Muscle layer of colon (tissue), 2 donors: ENCODE measurements at regions not wholly inside any gene's neighbourhood (a gene's known extent, or its start where the extent isn't known, plus 50 kb on each side); places are given as distances from the start of the nearest gene placed in this dataset.
"Not testable (repeated sequence)": the region's sequence is repeated elsewhere in the genome, so short reads cannot be mapped to it uniquely, and the experiment has no call there.

Experiments
- H3K27ac ChIP-seq: one replicate; pipeline ENCODE4 v1.7.0; 2013; ENCODE audit warnings: low read depth, mild to moderate bottlenecking, low read length, moderate library complexity
- H3K27me3 ChIP-seq, 2 donors: one replicate each; pipeline ENCODE4 v1.7.0; 2013; ENCODE audit warnings: low read length in 2 of 2, mild to moderate bottlenecking in 2 of 2; ENCODE audit not compliant: insufficient read depth in 2 of 2, control insufficient read depth in 1 of 2
- H3K36me3 ChIP-seq: one replicate; pipeline ENCODE4 v1.7.0; 2013; ENCODE audit warnings: mild to moderate bottlenecking, low read length; ENCODE audit not compliant: insufficient read depth
- H3K4me1 ChIP-seq: one replicate; pipeline ENCODE4 v1.7.0; 2013; ENCODE audit warnings: mild to moderate bottlenecking, low read length; ENCODE audit not compliant: insufficient read depth
- H3K4me3 ChIP-seq, 2 donors: one replicate each; pipeline ENCODE4 v1.7.0; 2013; ENCODE audit warnings: low read length in 2 of 2, low read depth in 1 of 2, mild to moderate bottlenecking in 1 of 2, moderate library complexity in 1 of 2
- H3K9ac ChIP-seq: one replicate; pipeline ENCODE4 v1.7.0; 2013; ENCODE audit warnings: low read length
- H3K9me3 ChIP-seq: one replicate; pipeline ENCODE4 v1.7.0; 2013; ENCODE audit warnings: mild to moderate bottlenecking, low read length
- donor health status: abdominal sarcoma.
- donor health status: Adenocarcinoma of cecum.

GRCh38 chr2:8613207-8613999 lies 68.5 kb upstream of the ID2 start:
- H3K36me3 ChIP-seq, H3K4me3 ChIP-seq, H3K9me3 ChIP-seq, H3K4me1 ChIP-seq, H3K9ac ChIP-seq, H3K27me3 ChIP-seq, H3K27ac ChIP-seq: not testable (repeated sequence)

DNA sequence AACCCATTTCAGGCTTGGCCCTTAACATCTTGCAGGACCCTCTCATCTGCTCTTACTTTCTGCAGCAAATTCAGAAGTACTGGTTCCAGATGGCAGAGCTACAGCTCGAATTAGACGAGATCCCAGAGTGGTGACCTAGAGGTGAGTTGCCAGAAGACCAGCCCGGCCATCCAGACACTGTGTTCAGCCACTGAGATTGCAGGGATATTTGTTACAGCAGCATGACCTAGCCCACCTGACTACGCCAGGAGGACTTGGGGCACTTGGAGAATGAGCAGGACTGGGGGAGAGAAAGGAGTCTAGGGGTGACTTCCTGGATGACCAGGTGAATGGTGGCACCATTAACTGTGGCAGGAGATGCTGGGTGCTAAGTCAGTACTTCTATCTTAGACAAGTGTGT lies 67.2 kb upstream of the ID2 start:
- H3K4me1 ChIP-seq, result no peaks in the 10 kb centered on the region
- H3K27me3 ChIP-seq, result no peaks in the 10 kb centered on the region
- no peak overlapping the region for H3K9ac ChIP-seq
- no peak overlapping the region for H3K27ac ChIP-seq
- H3K4me3 ChIP-seq, result no peak overlapping the region
- H3K9me3 ChIP-seq, result no peaks in the 10 kb centered on the region
- H3K36me3 ChIP-seq, result no peaks in the 10 kb centered on the region

DNA sequence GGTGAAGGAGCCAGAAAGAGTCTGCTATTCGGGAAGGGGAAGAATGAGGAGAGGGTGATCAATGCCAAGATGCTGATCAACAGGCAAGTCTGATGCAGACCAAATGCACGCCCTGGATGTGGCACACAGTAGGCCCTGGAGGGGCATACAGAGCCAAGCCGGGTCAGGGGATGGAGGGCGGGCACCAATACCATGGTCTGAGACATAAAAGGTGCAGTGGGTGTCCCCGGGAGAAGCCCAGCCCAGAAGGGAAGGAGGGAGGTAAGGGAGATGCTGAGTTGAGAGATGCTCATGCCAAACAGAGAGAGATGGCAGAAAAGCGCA lies 66.6 kb upstream of the ID2 start:
- no peaks in the 10 kb centered on the region for H3K36me3 ChIP-seq
- no peak overlapping the region for H3K4me3 ChIP-seq
- H3K4me1 ChIP-seq, result no peaks in the 10 kb centered on the region
- H3K27ac ChIP-seq, result no peak overlapping the region
- no peak overlapping the region for H3K9ac ChIP-seq
- no peaks in the 10 kb centered on the region for H3K9me3 ChIP-seq
- no peaks in the 10 kb centered on the region for H3K27me3 ChIP-seq

- Histone ChIP-seq H3K9me3 (no peaks in the 10 kb centered on the region), H3K27me3 (no peaks in the 10 kb centered on the region), H3K27ac (no peak overlapping the region), H3K4me3 (no peak overlapping the region), H3K4me1 (no peaks in the 10 kb centered on the region), H3K36me3 (no peaks in the 10 kb centered on the region), H3K9ac (no peak overlapping the region)
These were observed 66.1 kb upstream of the ID2 start for GRCh38 chr2:8615576-8616281.

GRCh38 chr2:8617048-8617447 lies 64.8 kb upstream of the ID2 start:
- H3K4me1 ChIP-seq, result no peaks in the 10 kb centered on the region
- no peaks in the 10 kb centered on the region for H3K27me3 ChIP-seq
- H3K9ac ChIP-seq, result no peak overlapping the region
- H3K27ac ChIP-seq, result no peak overlapping the region
- no peaks in the 10 kb centered on the region for H3K36me3 ChIP-seq
- no peaks in the 10 kb centered on the region for H3K9me3 ChIP-seq
- no peak overlapping the region for H3K4me3 ChIP-seq

- Histone ChIP-seq H3K27me3 (no peaks in the 10 kb centered on the region), H3K36me3 (no peaks in the 10 kb centered on the region), H3K4me3 (no peak overlapping the region), H3K9ac (no peak overlapping the region), H3K4me1 (no peaks in the 10 kb centered on the region), H3K9me3 (no peaks in the 10 kb centered on the region), H3K27ac (no peak overlapping the region)
These were observed 64.3 kb upstream of the ID2 start for GRCh38 chr2:8617590-8617989.

- H3K4me1 ChIP-seq, result no peaks in the 10 kb centered on the region
- H3K27me3 ChIP-seq, result no peaks in the 10 kb centered on the region
- no peaks in the 10 kb centered on the region for H3K9me3 ChIP-seq
- H3K9ac ChIP-seq, result no peak overlapping the region
- H3K27ac ChIP-seq, result no peak overlapping the region
- no peak overlapping the region for H3K4me3 ChIP-seq
- no peaks in the 10 kb centered on the region for H3K36me3 ChIP-seq
These were observed 62.8 kb upstream of the ID2 start for GRCh38 chr2:8619071-8619470.

- Histone ChIP-seq H3K9ac (no peak overlapping the region), H3K4me1 (no peaks in the 10 kb centered on the region), H3K4me3 (no peak overlapping the region), H3K36me3 (no peaks in the 10 kb centered on the region), H3K27ac (no peak overlapping the region), H3K27me3 (no peaks in the 10 kb centered on the region), H3K9me3 (no peaks in the 10 kb centered on the region)
These were observed 61.1 kb upstream of the ID2 start for GRCh38 chr2:8620611-8621382.

DNA sequence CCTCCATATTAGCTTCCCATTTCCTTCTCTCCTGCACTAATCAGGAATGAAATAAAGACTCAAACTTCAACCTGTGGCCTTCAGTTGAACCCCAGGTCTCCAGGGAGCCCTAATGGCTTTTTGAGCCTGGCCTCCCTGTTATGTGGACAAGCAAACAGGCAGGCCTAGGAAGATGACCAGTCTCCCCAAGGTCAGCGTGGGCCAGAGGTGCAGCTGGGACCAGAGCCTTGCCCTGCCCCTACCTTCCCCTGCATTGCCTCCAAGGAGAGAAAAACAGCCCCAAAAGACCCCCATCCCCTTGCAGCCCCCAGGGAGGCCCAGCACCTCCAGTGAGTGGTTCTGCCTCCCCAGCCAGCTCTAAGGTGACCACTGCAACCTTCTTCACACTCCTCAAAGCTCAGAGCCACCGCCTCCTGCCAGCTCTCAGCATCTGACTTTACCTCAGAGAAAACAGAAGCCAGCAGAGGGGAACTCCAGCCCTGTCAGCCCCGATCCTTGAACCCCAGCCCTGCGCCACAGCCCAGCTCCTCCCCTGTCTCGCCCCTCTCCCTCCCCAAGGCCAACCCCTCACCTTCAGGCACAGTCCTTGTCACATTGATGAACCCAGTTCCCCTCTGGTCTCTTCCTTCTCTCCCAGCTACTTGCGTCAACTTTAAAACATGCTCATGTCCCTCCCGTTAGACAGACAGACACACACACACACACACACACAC lies 59.5 kb upstream of the ID2 start:
- H3K27me3 ChIP-seq, result no peaks in the 10 kb centered on the region
- H3K36me3 ChIP-seq, result no peaks in the 10 kb centered on the region
- H3K27ac ChIP-seq, result no peak overlapping the region
- H3K4me1 ChIP-seq, result no peaks in the 10 kb centered on the region
- H3K4me3 ChIP-seq, result no peak overlapping the region
- H3K9me3 ChIP-seq, result no peaks in the 10 kb centered on the region
- H3K9ac ChIP-seq, result no peak overlapping the region

DNA sequence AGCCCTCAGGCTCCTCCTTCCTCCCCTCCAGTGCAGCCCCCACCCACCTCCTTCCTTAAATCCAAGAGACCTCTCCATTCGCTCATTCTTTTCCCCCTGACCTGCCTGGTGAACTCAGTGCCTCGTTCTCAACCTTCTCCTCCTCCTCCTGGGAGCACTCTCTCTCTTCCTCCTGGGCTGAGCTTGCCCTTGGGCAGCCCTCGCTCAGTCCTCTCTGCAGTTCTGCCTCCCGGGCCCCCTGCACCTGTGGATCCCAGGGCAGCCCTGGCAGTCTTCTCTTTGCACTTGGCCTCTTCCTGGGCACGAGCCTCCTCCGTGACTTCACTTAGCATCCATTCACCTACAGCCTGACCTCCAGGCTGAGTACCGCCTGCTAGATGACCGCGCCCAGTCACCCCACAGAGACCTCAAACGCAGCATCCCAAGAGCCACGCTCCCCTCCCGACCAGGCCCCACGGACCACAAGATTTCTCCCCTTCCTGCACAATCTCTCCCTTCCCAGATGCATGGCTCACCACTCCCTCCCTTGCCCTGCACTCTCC lies 58.9 kb upstream of the ID2 start:
- Histone ChIP-seq H3K36me3 (no peaks in the 10 kb centered on the region), H3K4me3 (no peak overlapping the region), H3K9ac (no peak overlapping the region), H3K27ac (no peak overlapping the region), H3K27me3 (no peaks in the 10 kb centered on the region), H3K4me1 (no peaks in the 10 kb centered on the region), H3K9me3 (no peaks in the 10 kb centered on the region)

DNA sequence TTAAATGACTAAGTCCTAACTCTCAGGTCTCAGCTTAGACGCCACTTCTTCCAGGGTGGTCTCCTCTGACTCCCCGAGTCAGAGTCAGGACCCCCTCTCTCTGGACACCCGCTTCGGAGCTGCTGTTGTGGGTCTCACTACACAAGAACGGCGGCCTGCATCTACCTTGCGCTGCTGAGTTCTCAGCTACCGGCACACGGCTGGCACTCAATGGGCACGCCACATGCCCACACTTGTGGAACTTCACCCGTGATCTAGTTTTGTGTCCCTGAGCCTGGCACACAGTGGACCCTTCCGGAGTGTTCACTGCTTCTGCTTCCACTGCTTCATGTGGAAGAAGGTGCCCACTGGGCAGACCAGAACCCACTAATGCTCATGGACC lies 58.3 kb upstream of the ID2 start:
- no peak overlapping the region for H3K9ac ChIP-seq
- H3K27ac ChIP-seq, result no peak overlapping the region
- H3K27me3 ChIP-seq, result no peaks in the 10 kb centered on the region
- H3K36me3 ChIP-seq, result no peaks in the 10 kb centered on the region
- no peak overlapping the region for H3K4me3 ChIP-seq
- H3K4me1 ChIP-seq, result no peaks in the 10 kb centered on the region
- no peaks in the 10 kb centered on the region for H3K9me3 ChIP-seq
